DND-41 (cell line): ENCODE measurements at regions not wholly inside any gene's neighbourhood (a gene's known extent, or its start where the extent isn't known, plus 50 kb on each side); places are given as distances from the start of the nearest gene placed in this dataset.

Source experiments
- EZH2 ChIP-seq: IDR thresholded peaks from 3 replicates; pipeline ENCODE4 v1.6.1; 2012; ENCODE audit warnings: borderline replicate concordance, low read depth, mild to moderate bottlenecking, moderate library complexity, low read length, inconsistent platforms; ENCODE audit not compliant: severe bottlenecking
- TF ChIP-seq, protein P1 (sequence below): IDR thresholded peaks from 2 replicates; pipeline ENCODE4 v1.5.1; 2012; ENCODE audit warnings: borderline replicate concordance, low read length, moderate library complexity, mild to moderate bottlenecking; ENCODE audit not compliant: poor library complexity, severe bottlenecking; ENCODE audit errors: extremely low read depth

DNA sequence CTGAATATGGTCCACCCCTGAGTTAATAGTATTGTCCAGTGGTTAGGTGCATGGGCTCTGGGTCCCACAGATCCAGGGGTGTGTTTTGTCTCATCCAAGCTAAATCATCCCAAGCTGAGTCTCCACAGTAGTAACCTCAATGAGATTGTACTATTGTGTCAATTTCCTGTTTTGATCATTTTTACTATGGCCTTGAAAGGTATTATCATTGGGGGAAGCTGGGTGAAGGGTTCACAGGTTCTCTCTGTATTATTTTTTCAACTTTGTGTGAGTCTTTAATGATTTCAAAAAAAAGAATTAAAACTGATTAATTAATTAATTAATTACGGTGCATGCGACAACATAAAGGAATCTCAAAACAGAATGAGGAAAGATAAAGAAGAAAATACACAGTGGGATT is 266.1 kb downstream of the MN1 start:
- TF ChIP-seq, protein P1, sequence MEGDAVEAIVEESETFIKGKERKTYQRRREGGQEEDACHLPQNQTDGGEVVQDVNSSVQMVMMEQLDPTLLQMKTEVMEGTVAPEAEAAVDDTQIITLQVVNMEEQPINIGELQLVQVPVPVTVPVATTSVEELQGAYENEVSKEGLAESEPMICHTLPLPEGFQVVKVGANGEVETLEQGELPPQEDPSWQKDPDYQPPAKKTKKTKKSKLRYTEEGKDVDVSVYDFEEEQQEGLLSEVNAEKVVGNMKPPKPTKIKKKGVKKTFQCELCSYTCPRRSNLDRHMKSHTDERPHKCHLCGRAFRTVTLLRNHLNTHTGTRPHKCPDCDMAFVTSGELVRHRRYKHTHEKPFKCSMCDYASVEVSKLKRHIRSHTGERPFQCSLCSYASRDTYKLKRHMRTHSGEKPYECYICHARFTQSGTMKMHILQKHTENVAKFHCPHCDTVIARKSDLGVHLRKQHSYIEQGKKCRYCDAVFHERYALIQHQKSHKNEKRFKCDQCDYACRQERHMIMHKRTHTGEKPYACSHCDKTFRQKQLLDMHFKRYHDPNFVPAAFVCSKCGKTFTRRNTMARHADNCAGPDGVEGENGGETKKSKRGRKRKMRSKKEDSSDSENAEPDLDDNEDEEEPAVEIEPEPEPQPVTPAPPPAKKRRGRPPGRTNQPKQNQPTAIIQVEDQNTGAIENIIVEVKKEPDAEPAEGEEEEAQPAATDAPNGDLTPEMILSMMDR: no peak
- no peak for TF ChIP-seq EZH2
